ENCODE measurements at regions not wholly inside any gene's neighbourhood (a gene's known extent, or its start where the extent isn't known, plus 50 kb on each side); places are given as distances from the start of the nearest gene placed in this dataset.

DNA sequence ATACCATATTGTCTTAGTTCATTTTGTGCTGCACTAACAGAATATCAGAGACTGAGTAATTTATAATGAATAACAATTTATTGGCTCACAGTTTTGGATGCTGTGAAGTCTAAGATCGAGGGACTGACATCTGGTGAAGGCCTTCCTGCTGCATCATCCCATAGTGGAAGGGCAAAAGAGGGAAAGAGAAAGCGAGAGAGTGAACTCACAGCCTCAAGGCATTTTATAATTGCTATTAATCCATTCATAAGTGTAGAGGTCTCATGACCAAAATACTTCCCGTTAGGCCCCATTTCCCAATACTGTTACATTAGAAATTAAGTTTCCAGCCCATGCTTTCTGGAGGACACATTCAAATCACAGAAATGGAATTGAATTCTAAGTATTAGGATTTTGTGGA is 554.4 kb downstream of the TRAM1L1 start:
- TF ChIP-seq EZH2 (IDR thresholded peaks at IDR 0.05; ENCODE audit: insufficient read depth, poor library complexity, severe bottlenecking) (no peak), EZH2phosphoT487 (IDR thresholded peaks at IDR 0.05; ENCODE audit: insufficient read depth, low read depth) (no peak)

All from GM23248 (cell line).